WTC11 (cell line): ENCODE measurements at regions not wholly inside any gene's neighbourhood (a gene's known extent, or its start where the extent isn't known, plus 50 kb on each side); places are given as distances from the start of the nearest gene placed in this dataset.
"Not testable (repeated sequence)": the region's sequence is repeated elsewhere in the genome, so short reads cannot be mapped to it uniquely, and the experiment has no call there.

ENCODE experiments used
- ATAC-seq: fragments of 200-7000 bp; cut with Tn5 transposase; 2 replicates; pipeline ENCODE4 v1.10.0; 2021; ENCODE audit warnings: mild to moderate bottlenecking, moderate library complexity
- CTCF ChIA-PET: fragments of 300-600 bp; sonication (Branson Sonifier 250); formaldehyde crosslinking; loops from one replicate; lab custom pipeline; 2021; ENCODE audit warnings: antibody characterized with exemption; lab: Charles Lee
- POLR2A ChIA-PET: fragments of 350-600 bp; sonication (Branson Sonifier 250); formaldehyde crosslinking; loops from one replicate; lab custom pipeline; 2021; ENCODE audit warnings: antibody characterized with exemption; lab: Charles Lee
- DNase-seq: peaks from one replicate; pipeline ENCODE4 v3.0.0; 2021; ENCODE audit warnings: low spot score
- H3K27ac Mint-ChIP-seq: 2 replicates; pipeline ENCODE4 v1.8.0; 2021; ENCODE audit warnings: mixed read lengths
- H3K27me3 Mint-ChIP-seq: 2 replicates; pipeline ENCODE4 v1.8.0; 2021; ENCODE audit warnings: low read depth, mild to moderate bottlenecking, moderate library complexity, mixed read lengths
- H3K36me3 Mint-ChIP-seq: 2 replicates; pipeline ENCODE4 v1.8.0; 2021; ENCODE audit warnings: mixed read lengths
- H3K4me1 Mint-ChIP-seq: 2 replicates; pipeline ENCODE4 v1.8.0; 2022; ENCODE audit warnings: mixed read lengths
- H3K4me3 Mint-ChIP-seq: 2 replicates; pipeline ENCODE4 v1.8.0; 2021; ENCODE audit warnings: mild to moderate bottlenecking, moderate library complexity, mixed read lengths
- H3K9me3 Mint-ChIP-seq: 2 replicates; pipeline ENCODE4 v1.8.0; 2021; ENCODE audit warnings: mixed read lengths
- ESRRA ChIP-seq: sonication (generic); formaldehyde crosslinking; IDR thresholded peaks from 2 replicates; pipeline ENCODE4 v1.8.1; 2022; ENCODE audit warnings: mild to moderate bottlenecking, missing genetic modification reagents, borderline replicate concordance
- ETV6 ChIP-seq: sonication (generic); formaldehyde crosslinking; IDR thresholded peaks from 2 replicates; pipeline ENCODE4 v1.8.1; 2022; ENCODE audit warnings: mild to moderate bottlenecking, missing genetic modification reagents
- FOXK1 ChIP-seq: sonication (generic); formaldehyde crosslinking; IDR thresholded peaks from 2 replicates; pipeline ENCODE4 v1.8.0; 2022; ENCODE audit warnings: mild to moderate bottlenecking, moderate library complexity, missing genetic modification reagents
- FOXP1 ChIP-seq: sonication (generic); formaldehyde crosslinking; IDR thresholded peaks from 2 replicates; pipeline ENCODE4 v1.8.0; 2022; ENCODE audit warnings: missing genetic modification reagents, mild to moderate bottlenecking, moderate library complexity, borderline replicate concordance
- JAZF1 ChIP-seq: fragments of 250-450 bp; sonication (Bioruptor Pico); IDR thresholded peaks from 2 replicates; pipeline ENCODE4 v1.9.0; 2021; ENCODE audit warnings: moderate library complexity, mild to moderate bottlenecking, inconsistent platforms
- MLX ChIP-seq: sonication (generic); formaldehyde crosslinking; IDR thresholded peaks from 2 replicates; pipeline ENCODE4 v1.8.1; 2023; ENCODE audit warnings: mild to moderate bottlenecking, missing genetic modification reagents, moderate library complexity
- NR1H2 ChIP-seq: sonication (generic); formaldehyde crosslinking; IDR thresholded peaks from 2 replicates; pipeline ENCODE4 v1.9.0; 2021; ENCODE audit warnings: mild to moderate bottlenecking, moderate library complexity, missing genetic modification reagents
- NR2C2 ChIP-seq: sonication (generic); formaldehyde crosslinking; IDR thresholded peaks from 2 replicates; pipeline ENCODE4 v1.8.0; 2022; ENCODE audit warnings: mild to moderate bottlenecking, missing genetic modification reagents
- SMAD3 ChIP-seq: sonication (generic); formaldehyde crosslinking; IDR thresholded peaks from 2 replicates; pipeline ENCODE4 v1.8.0; 2022; ENCODE audit warnings: missing genetic modification reagents, mild to moderate bottlenecking, borderline replicate concordance
- SOX15 ChIP-seq: fragments of 250-450 bp; sonication (Bioruptor Pico); IDR thresholded peaks from 2 replicates; pipeline ENCODE4 v1.9.0; 2021; ENCODE audit warnings: mild to moderate bottlenecking
- TF ChIP-seq, protein P1 (sequence below): sonication (generic); formaldehyde crosslinking; IDR thresholded peaks from 2 replicates; pipeline ENCODE4 v1.8.1; 2022; ENCODE audit warnings: missing genetic modification reagents, borderline replicate concordance
- TF ChIP-seq, protein P2 (sequence below): fragments of 250-450 bp; sonication (Bioruptor Pico); IDR thresholded peaks from 2 replicates; pipeline ENCODE4 v1.9.0; 2021; ENCODE audit warnings: mild to moderate bottlenecking, borderline replicate concordance
- TF ChIP-seq, protein P3 (sequence below): sonication (generic); formaldehyde crosslinking; IDR thresholded peaks from 2 replicates; pipeline ENCODE4 v1.8.0; 2023; ENCODE audit warnings: mild to moderate bottlenecking, missing genetic modification reagents
- TF ChIP-seq, protein P4 (sequence below): sonication (generic); formaldehyde crosslinking; IDR thresholded peaks from 2 replicates; pipeline ENCODE4 v1.8.0; 2023; ENCODE audit warnings: missing genetic modification reagents, mild to moderate bottlenecking, borderline replicate concordance

DNA sequence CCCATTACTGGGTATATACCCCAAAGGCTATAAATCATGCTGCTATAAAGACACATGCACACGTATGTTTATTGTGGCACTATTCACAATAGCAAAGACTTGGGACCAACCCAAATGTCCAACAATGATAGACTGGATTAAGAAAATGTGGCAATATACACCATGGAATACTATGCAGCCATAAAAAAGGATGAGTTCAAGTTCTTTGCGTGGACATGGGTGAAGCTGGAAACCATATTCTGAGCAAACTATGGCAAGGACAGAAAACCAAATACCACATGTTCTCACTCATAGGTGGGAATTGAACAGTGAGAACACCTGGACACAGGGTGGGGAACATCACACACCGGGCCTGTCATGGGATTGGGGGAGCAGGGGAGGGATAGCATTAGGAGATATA is 54.4 kb upstream of the MUCL1 start:
- H3K9me3 Mint-ChIP-seq, H3K4me3 Mint-ChIP-seq, H3K4me1 Mint-ChIP-seq, H3K27ac Mint-ChIP-seq, H3K36me3 Mint-ChIP-seq, POLR2A ChIA-PET, H3K27me3 Mint-ChIP-seq, DNase-seq, CTCF ChIA-PET, ATAC-seq: not testable (repeated sequence)

DNA sequence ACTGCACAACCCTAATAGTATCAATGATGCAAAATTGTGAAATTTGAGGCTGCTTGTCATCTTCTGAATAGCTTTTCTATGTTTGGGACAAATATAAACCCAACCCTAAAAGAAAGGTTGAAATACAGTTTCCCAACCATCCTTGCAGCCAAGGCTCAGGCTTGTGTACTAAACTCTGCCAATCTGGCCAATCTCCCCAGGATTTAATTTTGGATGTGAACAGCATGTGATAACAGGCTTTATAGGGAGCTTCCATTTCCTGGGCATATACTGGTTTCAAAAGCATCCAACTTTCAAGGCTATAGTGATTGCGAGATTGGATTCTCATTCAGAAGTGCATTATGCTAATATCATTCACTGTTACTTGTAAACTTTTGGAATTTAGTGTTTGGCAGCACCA is 55.7 kb upstream of the MUCL1 start:
- Mint-ChIP-seq H3K36me3 (no peaks in the 10 kb centered on the region), H3K27me3 (peaks cover 3% of the 10 kb centered on the region; the same call in 1 of the 2 replicates), H3K27ac (no peak overlapping the region), H3K4me1 (no peaks in the 10 kb centered on the region), H3K9me3 (no peaks in the 10 kb centered on the region), H3K4me3 (no peak overlapping the region)
- ChIA-PET CTCF (no interaction called here), POLR2A (no interaction called here)
- TF ChIP-seq, protein P1, sequence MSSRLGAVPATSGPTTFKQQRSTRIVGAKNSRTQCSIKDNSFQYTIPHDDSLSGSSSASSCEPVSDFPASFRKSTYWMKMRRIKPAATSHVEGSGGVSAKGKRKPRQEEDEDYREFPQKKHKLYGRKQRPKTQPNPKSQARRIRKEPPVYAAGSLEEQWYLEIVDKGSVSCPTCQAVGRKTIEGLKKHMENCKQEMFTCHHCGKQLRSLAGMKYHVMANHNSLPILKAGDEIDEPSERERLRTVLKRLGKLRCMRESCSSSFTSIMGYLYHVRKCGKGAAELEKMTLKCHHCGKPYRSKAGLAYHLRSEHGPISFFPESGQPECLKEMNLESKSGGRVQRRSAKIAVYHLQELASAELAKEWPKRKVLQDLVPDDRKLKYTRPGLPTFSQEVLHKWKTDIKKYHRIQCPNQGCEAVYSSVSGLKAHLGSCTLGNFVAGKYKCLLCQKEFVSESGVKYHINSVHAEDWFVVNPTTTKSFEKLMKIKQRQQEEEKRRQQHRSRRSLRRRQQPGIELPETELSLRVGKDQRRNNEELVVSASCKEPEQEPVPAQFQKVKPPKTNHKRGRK (CRISPR knock-in tag) = no peak
- TF ChIP-seq ETV6 (CRISPR knock-in tag) = no peak
- TF ChIP-seq, protein P2, sequence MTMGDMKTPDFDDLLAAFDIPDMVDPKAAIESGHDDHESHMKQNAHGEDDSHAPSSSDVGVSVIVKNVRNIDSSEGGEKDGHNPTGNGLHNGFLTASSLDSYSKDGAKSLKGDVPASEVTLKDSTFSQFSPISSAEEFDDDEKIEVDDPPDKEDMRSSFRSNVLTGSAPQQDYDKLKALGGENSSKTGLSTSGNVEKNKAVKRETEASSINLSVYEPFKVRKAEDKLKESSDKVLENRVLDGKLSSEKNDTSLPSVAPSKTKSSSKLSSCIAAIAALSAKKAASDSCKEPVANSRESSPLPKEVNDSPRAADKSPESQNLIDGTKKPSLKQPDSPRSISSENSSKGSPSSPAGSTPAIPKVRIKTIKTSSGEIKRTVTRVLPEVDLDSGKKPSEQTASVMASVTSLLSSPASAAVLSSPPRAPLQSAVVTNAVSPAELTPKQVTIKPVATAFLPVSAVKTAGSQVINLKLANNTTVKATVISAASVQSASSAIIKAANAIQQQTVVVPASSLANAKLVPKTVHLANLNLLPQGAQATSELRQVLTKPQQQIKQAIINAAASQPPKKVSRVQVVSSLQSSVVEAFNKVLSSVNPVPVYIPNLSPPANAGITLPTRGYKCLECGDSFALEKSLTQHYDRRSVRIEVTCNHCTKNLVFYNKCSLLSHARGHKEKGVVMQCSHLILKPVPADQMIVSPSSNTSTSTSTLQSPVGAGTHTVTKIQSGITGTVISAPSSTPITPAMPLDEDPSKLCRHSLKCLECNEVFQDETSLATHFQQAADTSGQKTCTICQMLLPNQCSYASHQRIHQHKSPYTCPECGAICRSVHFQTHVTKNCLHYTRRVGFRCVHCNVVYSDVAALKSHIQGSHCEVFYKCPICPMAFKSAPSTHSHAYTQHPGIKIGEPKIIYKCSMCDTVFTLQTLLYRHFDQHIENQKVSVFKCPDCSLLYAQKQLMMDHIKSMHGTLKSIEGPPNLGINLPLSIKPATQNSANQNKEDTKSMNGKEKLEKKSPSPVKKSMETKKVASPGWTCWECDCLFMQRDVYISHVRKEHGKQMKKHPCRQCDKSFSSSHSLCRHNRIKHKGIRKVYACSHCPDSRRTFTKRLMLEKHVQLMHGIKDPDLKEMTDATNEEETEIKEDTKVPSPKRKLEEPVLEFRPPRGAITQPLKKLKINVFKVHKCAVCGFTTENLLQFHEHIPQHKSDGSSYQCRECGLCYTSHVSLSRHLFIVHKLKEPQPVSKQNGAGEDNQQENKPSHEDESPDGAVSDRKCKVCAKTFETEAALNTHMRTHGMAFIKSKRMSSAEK (CRISPR knock-in tag) = no peak
- TF ChIP-seq, protein P3, sequence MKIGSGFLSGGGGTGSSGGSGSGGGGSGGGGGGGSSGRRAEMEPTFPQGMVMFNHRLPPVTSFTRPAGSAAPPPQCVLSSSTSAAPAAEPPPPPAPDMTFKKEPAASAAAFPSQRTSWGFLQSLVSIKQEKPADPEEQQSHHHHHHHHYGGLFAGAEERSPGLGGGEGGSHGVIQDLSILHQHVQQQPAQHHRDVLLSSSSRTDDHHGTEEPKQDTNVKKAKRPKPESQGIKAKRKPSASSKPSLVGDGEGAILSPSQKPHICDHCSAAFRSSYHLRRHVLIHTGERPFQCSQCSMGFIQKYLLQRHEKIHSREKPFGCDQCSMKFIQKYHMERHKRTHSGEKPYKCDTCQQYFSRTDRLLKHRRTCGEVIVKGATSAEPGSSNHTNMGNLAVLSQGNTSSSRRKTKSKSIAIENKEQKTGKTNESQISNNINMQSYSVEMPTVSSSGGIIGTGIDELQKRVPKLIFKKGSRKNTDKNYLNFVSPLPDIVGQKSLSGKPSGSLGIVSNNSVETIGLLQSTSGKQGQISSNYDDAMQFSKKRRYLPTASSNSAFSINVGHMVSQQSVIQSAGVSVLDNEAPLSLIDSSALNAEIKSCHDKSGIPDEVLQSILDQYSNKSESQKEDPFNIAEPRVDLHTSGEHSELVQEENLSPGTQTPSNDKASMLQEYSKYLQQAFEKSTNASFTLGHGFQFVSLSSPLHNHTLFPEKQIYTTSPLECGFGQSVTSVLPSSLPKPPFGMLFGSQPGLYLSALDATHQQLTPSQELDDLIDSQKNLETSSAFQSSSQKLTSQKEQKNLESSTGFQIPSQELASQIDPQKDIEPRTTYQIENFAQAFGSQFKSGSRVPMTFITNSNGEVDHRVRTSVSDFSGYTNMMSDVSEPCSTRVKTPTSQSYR (CRISPR knock-in tag) = no peak
- TF ChIP-seq ESRRA (CRISPR knock-in tag) = no peak
- TF ChIP-seq FOXK1 = no peak
- no peak for TF ChIP-seq FOXP1 (CRISPR knock-in tag)
- TF ChIP-seq NR2C2 (CRISPR knock-in tag) = no peak
- no peak for TF ChIP-seq JAZF1 (CRISPR knock-in tag)
- no peak for TF ChIP-seq MLX
- no peak for TF ChIP-seq SOX15
- TF ChIP-seq SMAD3 (CRISPR knock-in tag) = no peak
- TF ChIP-seq NR1H2 (CRISPR knock-in tag) = no peak
- TF ChIP-seq, protein P4, sequence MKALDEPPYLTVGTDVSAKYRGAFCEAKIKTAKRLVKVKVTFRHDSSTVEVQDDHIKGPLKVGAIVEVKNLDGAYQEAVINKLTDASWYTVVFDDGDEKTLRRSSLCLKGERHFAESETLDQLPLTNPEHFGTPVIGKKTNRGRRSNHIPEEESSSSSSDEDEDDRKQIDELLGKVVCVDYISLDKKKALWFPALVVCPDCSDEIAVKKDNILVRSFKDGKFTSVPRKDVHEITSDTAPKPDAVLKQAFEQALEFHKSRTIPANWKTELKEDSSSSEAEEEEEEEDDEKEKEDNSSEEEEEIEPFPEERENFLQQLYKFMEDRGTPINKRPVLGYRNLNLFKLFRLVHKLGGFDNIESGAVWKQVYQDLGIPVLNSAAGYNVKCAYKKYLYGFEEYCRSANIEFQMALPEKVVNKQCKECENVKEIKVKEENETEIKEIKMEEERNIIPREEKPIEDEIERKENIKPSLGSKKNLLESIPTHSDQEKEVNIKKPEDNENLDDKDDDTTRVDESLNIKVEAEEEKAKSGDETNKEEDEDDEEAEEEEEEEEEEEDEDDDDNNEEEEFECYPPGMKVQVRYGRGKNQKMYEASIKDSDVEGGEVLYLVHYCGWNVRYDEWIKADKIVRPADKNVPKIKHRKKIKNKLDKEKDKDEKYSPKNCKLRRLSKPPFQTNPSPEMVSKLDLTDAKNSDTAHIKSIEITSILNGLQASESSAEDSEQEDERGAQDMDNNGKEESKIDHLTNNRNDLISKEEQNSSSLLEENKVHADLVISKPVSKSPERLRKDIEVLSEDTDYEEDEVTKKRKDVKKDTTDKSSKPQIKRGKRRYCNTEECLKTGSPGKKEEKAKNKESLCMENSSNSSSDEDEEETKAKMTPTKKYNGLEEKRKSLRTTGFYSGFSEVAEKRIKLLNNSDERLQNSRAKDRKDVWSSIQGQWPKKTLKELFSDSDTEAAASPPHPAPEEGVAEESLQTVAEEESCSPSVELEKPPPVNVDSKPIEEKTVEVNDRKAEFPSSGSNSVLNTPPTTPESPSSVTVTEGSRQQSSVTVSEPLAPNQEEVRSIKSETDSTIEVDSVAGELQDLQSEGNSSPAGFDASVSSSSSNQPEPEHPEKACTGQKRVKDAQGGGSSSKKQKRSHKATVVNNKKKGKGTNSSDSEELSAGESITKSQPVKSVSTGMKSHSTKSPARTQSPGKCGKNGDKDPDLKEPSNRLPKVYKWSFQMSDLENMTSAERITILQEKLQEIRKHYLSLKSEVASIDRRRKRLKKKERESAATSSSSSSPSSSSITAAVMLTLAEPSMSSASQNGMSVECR (CRISPR knock-in tag) = no peak
- ATAC-seq (no peak), DNase-seq (no peak)
